A172 (cell line): ENCODE measurements at regions not wholly inside any gene's neighbourhood (a gene's known extent, or its start where the extent isn't known, plus 50 kb on each side); places are given as distances from the start of the nearest gene placed in this dataset.
"Not testable (repeated sequence)": the region's sequence is repeated elsewhere in the genome, so short reads cannot be mapped to it uniquely, and the experiment has no call there.

Experiments
- DNase-seq: peaks from one replicate; pipeline ENCODE4 v3.0.0-alpha.2; 2015; ENCODE audit warnings: low spot score

GRCh38 chr5:35561396-35561795 lies 56.3 kb upstream of the SPEF2 start:
- no peak for DNase-seq

GRCh38 chr5:35557748-35558147 lies 59.9 kb upstream of the SPEF2 start:
- no peak for DNase-seq

GRCh38 chr5:35557199-35557598 lies 60.5 kb upstream of the SPEF2 start:
- DNase-seq: no peak

- DNase-seq: no peak
These were observed 63.6 kb upstream of the SPEF2 start for GRCh38 chr5:35554016-35554415.

- DNase-seq: no peak
These were observed 72.5 kb upstream of the SPEF2 start for GRCh38 chr5:35545190-35545589.

GRCh38 chr5:35543408-35543807 lies 74.3 kb upstream of the SPEF2 start:
- no peak for DNase-seq

GRCh38 chr5:35540002-35540401 lies 77.7 kb upstream of the SPEF2 start:
- DNase-seq: no peak

- no peak for DNase-seq
These were observed 79.3 kb upstream of the SPEF2 start for GRCh38 chr5:35538198-35538931.

GRCh38 chr5:35533156-35533555 lies 84.5 kb upstream of the SPEF2 start:
- no peak for DNase-seq

GRCh38 chr5:35531553-35531952 lies 86.1 kb upstream of the SPEF2 start:
- DNase-seq: not testable (repeated sequence)

- no peak for DNase-seq
These were observed 99.6 kb upstream of the SPEF2 start for GRCh38 chr5:35518104-35518503.

GRCh38 chr5:35516271-35516670 lies 101.4 kb upstream of the SPEF2 start:
- DNase-seq: no peak

- no peak for DNase-seq
These were observed 104.1 kb upstream of the SPEF2 start for GRCh38 chr5:35513612-35514011.

GRCh38 chr5:35502206-35502605 lies 115.5 kb upstream of the SPEF2 start:
- no peak for DNase-seq

GRCh38 chr5:35488791-35489190 lies 128.9 kb upstream of the SPEF2 start:
- no peak for DNase-seq

GRCh38 chr5:35488055-35488454 lies 129.6 kb upstream of the SPEF2 start:
- DNase-seq: no peak

GRCh38 chr5:35487233-35488025 lies 130.2 kb upstream of the SPEF2 start:
- no peak for DNase-seq

- DNase-seq: no peak
These were observed 132.2 kb upstream of the SPEF2 start for GRCh38 chr5:35485487-35485886.

- no peak for DNase-seq
These were observed 133.4 kb upstream of the SPEF2 start for GRCh38 chr5:35484241-35484640.

- no peak for DNase-seq
These were observed 133.9 kb upstream of the SPEF2 start for GRCh38 chr5:35483780-35484179.

- DNase-seq: no peak
These were observed 134.5 kb upstream of the SPEF2 start for GRCh38 chr5:35483191-35483590.

GRCh38 chr5:35482167-35482755 lies 135.4 kb upstream of the SPEF2 start:
- DNase-seq: no peak
